Stomach (tissue), 4 donors: ENCODE measurements at regions not wholly inside any gene's neighbourhood (a gene's known extent, or its start where the extent isn't known, plus 50 kb on each side); places are given as distances from the start of the nearest gene placed in this dataset.

Experiments used
- CTCF ChIP-seq, 7 experiments: fragments of 450-650 bp in 4 of 7; fragments of 200-600 bp in 3 of 7; sonication (generic) in 3 of 7; IDR thresholded peaks; one replicate each; pipeline ENCODE4 v1.5.1; 2016 to 2019; ENCODE audit warnings: antibody characterized with exemption in 7 of 7, control low read depth in 2 of 7, mild to moderate bottlenecking in 1 of 7
- POLR2AphosphoS5 ChIP-seq, 3 donors: sonication (generic); formaldehyde crosslinking; IDR thresholded peaks; one replicate each; pipeline ENCODE4 v1.6.1; 2016; ENCODE audit warnings: antibody characterized with exemption in 3 of 3

GRCh38 chr12:77325511-77326236 lies 260.3 kb upstream of the E2F7 start:
- TF ChIP-seq CTCF (IDR thresholded peaks at IDR 0.05) (no peak), POLR2AphosphoS5 (IDR thresholded peaks at IDR 0.05) (no peak)
